Erythroblast (primary cell): ENCODE measurements at regions not wholly inside any gene's neighbourhood (a gene's known extent, or its start where the extent isn't known, plus 50 kb on each side); places are given as distances from the start of the nearest gene placed in this dataset.

Experiments used
- GATA1 ChIP-seq: IDR thresholded peaks from 2 replicates; pipeline ENCODE4 v1.6.1; 2011; ENCODE audit warnings: low read depth, mild to moderate bottlenecking, control low read depth, low read length, moderate library complexity
- POLR2A ChIP-seq: IDR thresholded peaks from 2 replicates; pipeline ENCODE4 v1.6.1; 2011; ENCODE audit warnings: mild to moderate bottlenecking, low read length

- TF ChIP-seq POLR2A, result no peak
- TF ChIP-seq GATA1, result no peak
Observed at GRCh38 chr5:82334085-82334692, 56.0 kb upstream of the RPS23 start.
